ENCODE measurements at regions not wholly inside any gene's neighbourhood (a gene's known extent, or its start where the extent isn't known, plus 50 kb on each side); places are given as distances from the start of the nearest gene placed in this dataset.

GRCh38 chr20:43832096-43832816 is 82.4 kb upstream of the TOX2 start:
- no peak for TF ChIP-seq EZH2 (IDR thresholded peaks at IDR 0.05)
- no peak for TF ChIP-seq POLR2AphosphoS5 (IDR thresholded peaks at IDR 0.05; ENCODE audit: borderline replicate concordance, low read depth, low read length)

All from SK-N-MC (cell line).